H9 (cell line): ENCODE measurements at regions not wholly inside any gene's neighbourhood (a gene's known extent, or its start where the extent isn't known, plus 50 kb on each side); places are given as distances from the start of the nearest gene placed in this dataset.

Source experiments
- DNase-seq: peaks from one replicate; pipeline ENCODE4 v3.0.0-alpha.2; 2017
- H2AFZ ChIP-seq: one replicate; pipeline ENCODE4 v1.6.1; 2013; ENCODE audit warnings: mild to moderate bottlenecking, low read length, control low read depth, moderate library complexity
- H2AK5ac ChIP-seq: 2 replicates; pipeline ENCODE4 v1.6.1; 2013; ENCODE audit warnings: low read length, control low read depth, mixed read lengths; ENCODE audit not compliant: insufficient read length
- H2BK120ac ChIP-seq: one replicate; pipeline ENCODE4 v1.6.1; 2013; ENCODE audit warnings: low read depth, mild to moderate bottlenecking, low read length, control low read depth, inconsistent platforms; ENCODE audit not compliant: poor library complexity, severe bottlenecking
- H2BK12ac ChIP-seq: 2 replicates; pipeline ENCODE4 v1.6.1; 2013; ENCODE audit warnings: low read length, control low read depth, mixed read lengths, low read depth; ENCODE audit not compliant: insufficient read length
- H2BK15ac ChIP-seq: 2 replicates; pipeline ENCODE4 v1.6.1; 2013; ENCODE audit warnings: low read depth, low read length, control low read depth
- H2BK20ac ChIP-seq: one replicate; pipeline ENCODE4 v1.6.1; 2013; ENCODE audit warnings: low read depth, mild to moderate bottlenecking, low read length, control low read depth, inconsistent platforms; ENCODE audit not compliant: poor library complexity, severe bottlenecking
- H2BK5ac ChIP-seq: 2 replicates; pipeline ENCODE4 v1.6.1; 2013; ENCODE audit warnings: low read length, control low read depth, mixed read lengths; ENCODE audit not compliant: insufficient read length
- H3K14ac ChIP-seq: 2 replicates; pipeline ENCODE4 v1.6.1; 2013; ENCODE audit warnings: low read length, control low read depth; ENCODE audit not compliant: insufficient read depth
- H3K18ac ChIP-seq: 2 replicates; pipeline ENCODE4 v1.6.1; 2013; ENCODE audit warnings: low read depth, mild to moderate bottlenecking, mixed read lengths, low read length, control low read depth; ENCODE audit not compliant: insufficient read length
- H3K23ac ChIP-seq: 2 replicates; pipeline ENCODE4 v1.6.1; 2013; ENCODE audit warnings: low read length, control low read depth, mixed read lengths, low read depth; ENCODE audit not compliant: insufficient read length
- H3K23me2 ChIP-seq: 2 replicates; pipeline ENCODE4 v1.6.1; 2013; ENCODE audit warnings: low read depth, mild to moderate bottlenecking, mixed read lengths, low read length, control low read depth; ENCODE audit not compliant: insufficient read length, poor library complexity, severe bottlenecking
- H3K27ac ChIP-seq: 2 replicates; pipeline ENCODE4 v1.5.1; 2013; ENCODE audit warnings: low read length, control low read depth, mixed read lengths, low read depth; ENCODE audit not compliant: insufficient read length
- H3K27me3 ChIP-seq: 2 replicates; pipeline ENCODE4 v1.6.1; 2013; ENCODE audit warnings: low read length, control low read depth, inconsistent platforms; ENCODE audit not compliant: insufficient read depth
- H3K4ac ChIP-seq: 2 replicates; pipeline ENCODE4 v1.6.1; 2013; ENCODE audit warnings: low read depth, mild to moderate bottlenecking, control low read depth, inconsistent platforms, low read length, moderate library complexity
- H3K4me1 ChIP-seq: 2 replicates; pipeline ENCODE4 v1.6.1; 2013; ENCODE audit warnings: low read length, control low read depth, inconsistent platforms; ENCODE audit not compliant: insufficient read depth
- H3K4me2 ChIP-seq: 2 replicates; pipeline ENCODE4 v1.6.1; 2013; ENCODE audit warnings: low read length, control low read depth, mixed read lengths; ENCODE audit not compliant: insufficient read length, insufficient read depth
- H3K56ac ChIP-seq: 2 replicates; pipeline ENCODE4 v1.6.1; 2013; ENCODE audit warnings: low read depth, mild to moderate bottlenecking, mixed read lengths, low read length, control low read depth; ENCODE audit not compliant: insufficient read length
- H3K79me1 ChIP-seq: 2 replicates; pipeline ENCODE4 v1.6.1; 2013; ENCODE audit warnings: low read depth, mild to moderate bottlenecking, moderate library complexity, low read length, control low read depth, inconsistent platforms; ENCODE audit not compliant: insufficient read depth, poor library complexity, severe bottlenecking
- H3K79me2 ChIP-seq: 2 replicates; pipeline ENCODE4 v1.6.1; 2013; ENCODE audit warnings: low read length, control low read depth, inconsistent platforms; ENCODE audit not compliant: insufficient read depth
- H3K9ac ChIP-seq: 2 replicates; pipeline ENCODE4 v1.6.1; 2013; ENCODE audit warnings: low read length, control low read depth, mixed read lengths; ENCODE audit not compliant: insufficient read length; ENCODE audit errors: extremely low read depth
- H3K9me3 ChIP-seq: one replicate; pipeline ENCODE4 v1.6.1; 2013; ENCODE audit warnings: low read depth, low read length, inconsistent platforms; ENCODE audit not compliant: control insufficient read depth
- H3T11ph ChIP-seq: one replicate; pipeline ENCODE4 v1.6.1; 2013; ENCODE audit warnings: mild to moderate bottlenecking, low read length, control low read depth, inconsistent platforms
- H4K20me1 ChIP-seq: one replicate; pipeline ENCODE4 v1.6.1; 2013; ENCODE audit not compliant: control insufficient read depth, insufficient read length, insufficient read depth
- H4K5ac ChIP-seq: 2 replicates; pipeline ENCODE4 v1.6.1; 2013; ENCODE audit warnings: low read depth, mild to moderate bottlenecking, mixed read lengths, low read length, control low read depth; ENCODE audit not compliant: insufficient read length
- H4K8ac ChIP-seq: replicated peaks from 2 replicates; pipeline ENCODE4 v1.6.1; 2013; ENCODE audit warnings: low read length, control low read depth, mixed read lengths, low read depth; ENCODE audit not compliant: insufficient read length
- H4K91ac ChIP-seq: 2 replicates; pipeline ENCODE4 v1.6.1; 2013; ENCODE audit warnings: low read depth, mild to moderate bottlenecking, moderate library complexity, mixed read lengths, low read length, control low read depth; ENCODE audit not compliant: insufficient read length
- H3K27ac Mint-ChIP-seq, 3 experiments: 2 replicates in 2 of 3; 3 replicates in 1 of 3; pipeline ENCODE4 v1.8.0; 2020 to 2021; ENCODE audit warnings: mixed read lengths in 3 of 3, mild to moderate bottlenecking in 1 of 3, moderate library complexity in 1 of 3
- H3K27me3 Mint-ChIP-seq: 2 replicates; pipeline ENCODE4 v1.8.0; 2021; ENCODE audit warnings: low read depth, mild to moderate bottlenecking, moderate library complexity, mixed read lengths
- H3K36me3 Mint-ChIP-seq, 3 experiments: 2 replicates in 2 of 3; 3 replicates in 1 of 3; pipeline ENCODE4 v1.8.0; 2020 to 2021; ENCODE audit warnings: low read depth in 3 of 3, mixed read lengths in 3 of 3; ENCODE audit not compliant: insufficient read depth in 1 of 3
- H3K4me1 Mint-ChIP-seq, 2 experiments: 2 replicates each; pipeline ENCODE4 v1.8.0; 2020; ENCODE audit warnings: mixed read lengths in 2 of 2
- H3K4me3 Mint-ChIP-seq, 2 experiments: 2 replicates in 1 of 2; 3 replicates in 1 of 2; pipeline ENCODE4 v1.8.0; 2020 to 2021; ENCODE audit warnings: mild to moderate bottlenecking in 2 of 2, mixed read lengths in 2 of 2, moderate library complexity in 1 of 2
- H3K9me3 Mint-ChIP-seq, 2 experiments: 2 replicates in 1 of 2; 3 replicates in 1 of 2; pipeline ENCODE4 v1.8.0; 2020; ENCODE audit warnings: mild to moderate bottlenecking in 2 of 2, mixed read lengths in 2 of 2, moderate library complexity in 1 of 2
- CTCF ChIP-seq: fragments of 200-600 bp; sonication (generic); conservative IDR thresholded peaks from 3 replicates; pipeline ENCODE4 v1.8.0; 2021; ENCODE audit warnings: antibody characterized with exemption, mild to moderate bottlenecking
- WGBS: extraction: QIAGEN DNeasy Blood & Tissue Kit; methylation state at CpG from one replicate; pipeline ENCODE4 v1.1.7; 2013; ENCODE audit warnings: missing lambda C conversion rate, low lambda C conversion rate, mixed read lengths; ENCODE audit not compliant: insufficient read length; ENCODE audit errors: extremely low coverage; 5-methylcytosine and 5-hydroxymethylcytosine counted together

- no peak for TF ChIP-seq CTCF
- no peak for DNase-seq
- H2BK5ac ChIP-seq, result no peak overlapping the region
- H3K9ac ChIP-seq, result no peak overlapping the region
- no peaks in the 10 kb centered on the region for H3K27me3 ChIP-seq
- H3K27me3 Mint-ChIP-seq, result no peaks in the 10 kb centered on the region; the same call in 1 of the 2 replicates
- no peaks in the 10 kb centered on the region for H3K36me3 Mint-ChIP-seq
- no peak overlapping the region for H2BK15ac ChIP-seq
- no peak overlapping the region for H3K56ac ChIP-seq
- H3K9me3 ChIP-seq, result no peaks in the 10 kb centered on the region
- no peaks in the 10 kb centered on the region for H3K79me2 ChIP-seq
- H3K4me3 Mint-ChIP-seq, result no peak overlapping the region
- no peaks in the 10 kb centered on the region for H3K23me2 ChIP-seq
- no peak overlapping the region for H3K27ac ChIP-seq
- no peak overlapping the region for H4K8ac ChIP-seq
- no peak overlapping the region for H3K27ac Mint-ChIP-seq
- no peak overlapping the region for H3K18ac ChIP-seq
- no peaks in the 10 kb centered on the region for H3K4me1 ChIP-seq
- no peak overlapping the region for H3K4ac ChIP-seq
- H4K91ac ChIP-seq, result no peak overlapping the region
- H3K79me1 ChIP-seq, result no peaks in the 10 kb centered on the region
- H3T11ph ChIP-seq, result no peak overlapping the region
- H2BK120ac ChIP-seq, result no peak overlapping the region
- H4K20me1 ChIP-seq, result no peaks in the 10 kb centered on the region
- no peak overlapping the region for H3K4me2 ChIP-seq
- H3K23ac ChIP-seq, result no peak overlapping the region
- WGBS, result no CpG with 5 or more reads among the region's 5 CpGs
- H2AK5ac ChIP-seq, result no peak overlapping the region
- H2BK20ac ChIP-seq, result no peak overlapping the region
- no peaks in the 10 kb centered on the region for H3K9me3 Mint-ChIP-seq
- H3K4me1 Mint-ChIP-seq, result no peaks in the 10 kb centered on the region
- H3K14ac ChIP-seq, result no peak overlapping the region
- no peak overlapping the region for H2BK12ac ChIP-seq
- H4K5ac ChIP-seq, result no peak overlapping the region
- H2AFZ ChIP-seq, result no peak overlapping the region
Observed at GRCh38 chr3:159045279-159045885, 243.5 kb downstream of the MFSD1 start.
